Omental fat pad (tissue), 3 donors: ENCODE measurements at regions not wholly inside any gene's neighbourhood (a gene's known extent, or its start where the extent isn't known, plus 50 kb on each side); places are given as distances from the start of the nearest gene placed in this dataset.

Source experiments
- ATAC-seq: fragments of 150-250 bp; one replicate; pipeline ENCODE4 v1.9.1; 2016; ENCODE audit warnings: mild to moderate bottlenecking, moderate library complexity; ENCODE audit not compliant: low FRiP score
- DNase-seq: peaks from one replicate; pipeline ENCODE4 v3.0.0-alpha.2; 2019; ENCODE audit warnings: low spot score
- TF ChIP-seq, protein P1 (sequence below), 3 donors: fragments of 450-650 bp; IDR thresholded peaks; one replicate each; pipeline ENCODE4 v1.5.1; 2016 to 2017; ENCODE audit warnings: antibody characterized with exemption in 3 of 3, mild to moderate bottlenecking in 3 of 3, moderate library complexity in 2 of 3

DNA sequence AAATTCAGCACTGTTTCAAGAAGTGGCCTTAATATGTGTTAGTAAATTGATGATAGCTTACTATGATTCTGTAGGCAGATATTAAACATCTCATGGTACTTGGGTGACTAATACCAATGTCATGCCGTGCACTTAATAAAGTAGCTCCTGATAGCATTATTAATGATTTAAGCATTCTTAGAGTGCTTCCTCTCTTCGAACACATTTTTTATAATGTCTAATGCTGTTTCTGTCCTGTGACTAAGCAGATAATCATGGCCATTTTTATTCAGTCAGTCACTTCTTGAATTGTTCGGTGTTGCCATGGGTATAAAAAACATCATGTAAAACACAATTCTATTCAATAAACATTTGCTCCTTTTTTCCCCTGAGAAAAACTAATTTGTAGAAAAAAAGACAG lies 804.6 kb upstream of the ADGRL4 start:
- TF ChIP-seq, protein P1, sequence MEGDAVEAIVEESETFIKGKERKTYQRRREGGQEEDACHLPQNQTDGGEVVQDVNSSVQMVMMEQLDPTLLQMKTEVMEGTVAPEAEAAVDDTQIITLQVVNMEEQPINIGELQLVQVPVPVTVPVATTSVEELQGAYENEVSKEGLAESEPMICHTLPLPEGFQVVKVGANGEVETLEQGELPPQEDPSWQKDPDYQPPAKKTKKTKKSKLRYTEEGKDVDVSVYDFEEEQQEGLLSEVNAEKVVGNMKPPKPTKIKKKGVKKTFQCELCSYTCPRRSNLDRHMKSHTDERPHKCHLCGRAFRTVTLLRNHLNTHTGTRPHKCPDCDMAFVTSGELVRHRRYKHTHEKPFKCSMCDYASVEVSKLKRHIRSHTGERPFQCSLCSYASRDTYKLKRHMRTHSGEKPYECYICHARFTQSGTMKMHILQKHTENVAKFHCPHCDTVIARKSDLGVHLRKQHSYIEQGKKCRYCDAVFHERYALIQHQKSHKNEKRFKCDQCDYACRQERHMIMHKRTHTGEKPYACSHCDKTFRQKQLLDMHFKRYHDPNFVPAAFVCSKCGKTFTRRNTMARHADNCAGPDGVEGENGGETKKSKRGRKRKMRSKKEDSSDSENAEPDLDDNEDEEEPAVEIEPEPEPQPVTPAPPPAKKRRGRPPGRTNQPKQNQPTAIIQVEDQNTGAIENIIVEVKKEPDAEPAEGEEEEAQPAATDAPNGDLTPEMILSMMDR (IDR thresholded peaks at IDR 0.05): no peak
- no peak for DNase-seq
- peak; percentile 77 for ATAC-seq

DNA sequence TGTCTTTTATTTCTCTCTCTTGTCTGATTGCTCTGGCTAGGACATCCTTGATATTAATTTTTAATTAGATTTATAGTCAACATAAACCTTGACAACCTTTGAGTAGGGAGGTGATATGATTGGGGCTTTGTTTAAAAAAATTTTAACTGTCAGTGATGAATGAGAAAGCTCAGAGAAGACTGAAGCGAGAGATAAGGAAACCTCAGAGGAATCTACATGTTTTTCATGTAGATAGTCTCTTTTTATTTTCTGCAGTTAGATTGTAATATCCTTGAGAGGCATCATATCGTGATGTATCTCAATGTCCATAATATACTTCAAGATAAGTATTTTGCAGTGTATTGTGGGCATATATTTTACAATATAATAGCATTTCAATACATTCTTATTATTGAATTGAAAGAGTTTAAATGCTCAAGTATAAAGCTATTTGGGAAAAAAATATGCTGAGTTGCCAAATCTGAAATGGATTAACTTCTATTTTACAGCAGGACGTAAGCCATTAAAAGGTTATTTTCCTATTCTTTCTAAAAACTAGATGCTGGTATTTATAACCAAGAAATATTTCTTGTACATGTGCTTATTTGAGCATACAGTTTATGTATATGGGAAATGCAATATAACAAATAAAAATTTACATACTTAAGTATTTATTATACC lies 802.4 kb upstream of the ADGRL4 start:
- TF ChIP-seq, protein P1 (IDR thresholded peaks at IDR 0.05): no peak
- DNase-seq (no peak), ATAC-seq (no peak)

DNA sequence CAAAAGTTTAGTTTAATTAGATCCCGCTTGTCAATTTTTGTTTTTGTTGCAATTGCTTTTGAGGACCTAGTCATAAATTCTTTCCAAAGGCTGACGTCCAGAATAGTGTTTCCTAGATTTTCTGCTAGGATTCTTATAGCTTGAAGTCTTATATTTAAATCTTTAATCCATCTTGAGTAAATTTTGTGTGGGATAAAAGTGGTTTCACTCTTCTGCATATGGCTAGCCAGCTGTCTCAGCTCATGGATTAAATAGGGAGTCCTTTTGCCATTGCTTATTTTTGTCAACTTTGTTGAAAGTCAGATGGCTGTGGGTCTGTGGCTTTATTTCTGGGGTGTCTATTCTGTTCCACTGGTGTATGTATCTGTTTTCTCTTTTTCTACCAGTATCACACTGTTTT lies 801.3 kb upstream of the ADGRL4 start:
- TF ChIP-seq, protein P1 (IDR thresholded peaks at IDR 0.05): no peak
- DNase-seq (no peak), ATAC-seq (no peak)

DNA sequence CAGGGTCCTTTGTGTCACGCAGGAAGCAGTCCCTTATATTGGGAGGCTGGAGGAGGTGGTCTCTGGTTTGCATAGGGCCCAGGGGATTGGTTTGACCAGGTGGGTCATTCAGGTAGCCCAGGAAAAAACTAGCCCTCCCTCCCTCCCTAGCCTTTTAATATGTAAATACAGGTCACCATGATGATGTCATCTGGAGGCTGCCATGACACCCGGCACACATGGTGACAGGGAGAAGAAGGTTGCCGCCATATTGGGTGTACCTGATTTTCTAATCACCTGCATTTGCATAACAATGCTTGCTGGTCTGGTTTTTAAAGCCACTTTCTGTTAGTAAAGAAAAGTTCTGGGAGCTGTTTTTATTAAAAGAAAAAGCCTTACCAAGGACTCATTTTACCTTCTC lies 791.0 kb upstream of the ADGRL4 start:
- ATAC-seq (no peak), DNase-seq (no peak)
- TF ChIP-seq, protein P1 (IDR thresholded peaks at IDR 0.05): no peak

DNA sequence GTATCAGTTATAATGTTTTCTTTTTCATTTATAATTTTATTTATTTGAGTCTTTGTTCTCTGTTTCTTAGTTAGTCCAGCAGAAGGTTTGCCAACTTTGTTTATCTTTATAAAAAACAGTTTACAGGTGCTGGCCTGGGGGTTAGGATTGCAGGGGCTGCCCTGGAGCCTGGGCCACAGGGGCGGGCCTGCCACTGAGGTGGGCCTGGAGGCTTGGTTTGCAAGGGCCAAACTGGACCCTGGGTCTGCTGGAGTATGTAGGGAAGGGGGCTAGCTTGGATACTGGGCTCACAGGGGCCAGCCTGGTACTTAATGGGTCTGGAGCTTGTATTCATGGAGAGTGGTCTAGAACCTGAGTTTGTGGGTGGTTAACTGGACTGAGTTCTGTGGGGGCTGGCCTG lies 789.9 kb upstream of the ADGRL4 start:
- DNase-seq (no peak), ATAC-seq (no peak)
- TF ChIP-seq, protein P1 (IDR thresholded peaks at IDR 0.05): no peak

DNA sequence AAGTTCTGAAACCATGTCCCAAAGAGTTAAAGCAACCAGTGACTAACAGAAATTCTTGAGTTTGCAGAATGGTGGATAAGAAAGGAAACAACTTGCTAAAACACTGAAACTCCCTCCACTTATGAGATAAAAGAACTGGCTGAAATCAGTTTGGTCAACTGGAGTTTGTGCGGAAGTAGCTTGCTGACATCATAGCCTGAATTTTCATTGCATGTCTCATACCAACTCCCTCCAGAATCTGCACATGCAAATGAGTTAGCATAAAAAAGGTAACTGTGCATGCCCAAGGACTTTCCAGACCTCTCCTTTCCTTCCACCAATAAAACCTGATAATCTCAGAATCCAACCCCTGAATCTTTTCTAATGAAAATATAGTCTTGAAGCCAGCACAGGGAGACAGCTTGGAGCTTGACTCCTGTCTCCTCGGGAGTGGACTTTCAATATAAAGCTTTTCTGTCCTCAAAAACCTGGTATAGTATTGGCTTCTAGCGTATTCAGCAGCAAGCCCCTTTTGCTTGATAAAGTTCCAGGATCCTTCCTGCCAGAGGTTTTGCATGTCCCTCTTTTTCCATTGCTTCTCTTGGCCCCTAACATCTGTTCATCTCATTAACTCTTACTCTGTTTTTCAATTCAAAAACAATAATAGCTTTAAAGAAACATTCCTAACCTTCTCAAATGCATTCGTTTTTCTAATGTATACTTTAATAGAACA lies 785.8 kb upstream of the ADGRL4 start:
- TF ChIP-seq, protein P1 (IDR thresholded peaks at IDR 0.05): no peak
- peak; percentile 77 for ATAC-seq
- no peak for DNase-seq
